ENCODE measurements at regions not wholly inside any gene's neighbourhood (a gene's known extent, or its start where the extent isn't known, plus 50 kb on each side); places are given as distances from the start of the nearest gene placed in this dataset.

DNA sequence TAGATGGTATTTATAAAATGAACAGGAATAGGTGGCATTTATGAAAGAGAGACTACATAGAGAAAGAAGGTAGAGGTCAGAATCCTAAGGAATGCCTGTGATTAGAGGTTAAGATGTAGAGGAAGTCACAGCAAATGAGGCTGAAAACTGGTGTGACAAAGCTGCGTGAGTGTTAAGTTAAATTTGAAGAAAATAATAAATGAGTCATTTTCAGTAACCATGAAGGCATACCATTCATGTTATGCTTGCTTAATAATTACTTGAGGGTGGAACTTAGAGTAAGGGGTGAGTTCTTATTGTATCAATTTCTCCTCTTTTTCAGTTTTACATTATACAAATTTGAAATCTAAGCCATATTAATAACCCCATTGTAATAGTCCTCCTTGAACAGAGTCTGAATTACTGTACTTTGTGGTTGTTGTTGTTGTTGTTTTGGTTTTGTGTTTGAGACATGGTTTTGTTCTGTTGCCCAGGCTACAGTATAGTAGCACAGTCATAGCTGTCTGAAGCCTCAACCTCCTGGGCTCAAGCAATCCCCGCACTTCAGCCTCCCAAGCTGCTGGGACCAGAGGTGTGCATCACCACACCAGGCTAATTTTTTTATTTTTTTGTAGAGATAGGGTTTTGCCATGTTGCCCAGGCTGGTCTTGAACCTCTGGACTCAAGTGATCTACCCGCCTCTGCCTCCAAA, 761.5 kb downstream of the GALC start:
- intact Hi-C loops (cut with DNase I) = no loop called here
- no peak for DNase-seq (ENCODE audit: low spot score)

DNA sequence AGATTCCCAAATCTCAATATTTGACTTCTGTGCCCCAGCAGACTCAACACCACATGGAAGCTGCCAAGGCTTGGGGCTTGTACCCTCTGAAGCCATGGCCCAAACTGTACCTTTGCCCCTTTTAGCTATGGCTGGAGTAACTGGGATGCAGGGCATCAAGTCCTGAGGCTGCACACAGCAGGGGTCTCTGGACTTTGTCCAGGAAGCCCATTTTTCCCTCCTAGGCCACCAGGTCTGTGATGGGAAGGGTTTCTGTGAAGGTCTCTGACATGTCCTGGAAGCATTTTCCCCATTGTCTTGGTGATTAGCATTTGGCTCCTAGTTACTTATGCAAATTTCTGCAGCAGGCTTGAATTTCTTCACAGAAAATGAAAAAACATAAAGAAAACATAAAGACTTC, 762.3 kb downstream of the GALC start:
- intact Hi-C loops (cut with DNase I) = no loop called here
- DNase-seq (ENCODE audit: low spot score) = no peak

DNA sequence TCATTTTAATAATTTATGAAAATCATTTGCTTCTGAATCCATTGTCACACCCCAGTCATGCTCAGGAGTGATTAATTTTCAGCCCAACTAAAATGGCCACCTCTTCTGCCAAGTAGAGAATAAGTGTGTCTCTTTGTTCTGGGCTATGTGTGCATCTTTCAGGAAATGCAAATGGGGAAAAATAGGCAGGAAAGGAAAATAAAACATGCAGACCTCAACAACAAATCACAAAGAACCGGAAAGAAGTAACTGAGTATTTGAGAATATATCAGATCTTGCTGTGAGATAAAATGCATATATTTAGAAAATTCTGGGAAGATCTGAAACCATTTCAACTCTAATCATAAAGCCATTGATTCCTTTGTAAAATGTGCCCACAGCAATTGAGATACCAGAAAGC, 763.9 kb downstream of the GALC start:
- intact Hi-C loops (cut with DNase I) = no loop called here
- DNase-seq (ENCODE audit: low spot score) = no peak

DNA sequence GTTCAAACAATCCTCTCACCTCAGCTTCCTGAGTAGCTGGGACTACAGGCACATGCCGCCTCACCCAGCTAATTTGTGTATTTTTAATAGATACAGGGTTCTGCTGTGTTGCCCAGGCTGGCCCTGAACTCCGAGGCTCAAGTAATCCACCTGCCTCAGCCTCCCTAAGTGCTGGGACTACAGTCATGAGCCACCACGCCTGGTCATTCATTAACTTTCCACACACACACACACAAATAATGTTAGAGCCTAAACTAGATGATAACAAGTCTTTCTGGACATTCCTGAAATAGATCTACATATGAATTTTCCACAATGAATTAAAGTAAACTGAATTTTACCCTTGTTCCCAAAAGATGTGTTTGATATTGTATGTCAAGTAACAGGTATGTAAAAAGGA, 776.0 kb downstream of the GALC start:
- intact Hi-C loops (cut with DNase I) = no loop called here
- DNase-seq (ENCODE audit: low spot score) = no peak

DNA sequence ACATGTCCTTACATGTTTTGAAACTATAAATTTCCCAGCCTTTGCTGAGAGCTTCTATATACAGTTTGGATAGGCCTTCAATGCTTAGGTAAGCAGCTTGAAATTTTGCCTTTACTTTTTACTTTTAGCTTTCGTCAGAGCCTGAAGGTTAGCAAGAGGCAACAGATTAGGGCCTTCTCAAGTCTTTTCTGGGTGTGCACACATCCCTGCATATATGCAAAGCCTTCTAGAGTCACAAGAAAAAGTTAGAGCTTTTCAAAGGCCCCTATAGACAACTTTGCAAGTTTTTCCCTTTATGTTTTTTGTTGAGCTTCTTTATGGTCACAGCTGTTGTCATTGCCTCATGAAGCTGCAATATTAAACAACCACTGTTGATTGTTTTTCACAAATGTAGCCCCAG, 778.4 kb downstream of the GALC start:
- intact Hi-C loops (cut with DNase I) = no loop called here
- DNase-seq (ENCODE audit: low spot score) = no peak

DNA sequence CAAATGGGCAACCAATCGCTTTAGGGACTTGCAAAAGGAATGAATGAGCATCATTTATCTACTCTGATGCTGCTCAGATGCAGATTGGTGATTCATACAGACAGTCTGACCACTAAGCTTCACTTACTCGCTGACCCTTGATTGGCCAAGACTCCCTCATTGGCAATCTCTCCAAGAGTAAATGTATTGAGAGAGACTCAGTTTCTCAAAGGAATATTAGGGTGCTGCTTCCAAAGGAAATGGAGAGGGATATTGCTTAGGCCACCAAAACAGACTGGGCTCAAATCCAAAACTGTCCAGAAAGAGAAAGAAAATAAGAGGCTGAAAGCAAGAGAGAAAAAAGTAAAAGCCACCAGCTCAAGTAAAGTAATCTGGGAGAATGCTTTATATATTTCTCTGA, 785.2 kb downstream of the GALC start:
- intact Hi-C loops (cut with DNase I) = no loop called here
- DNase-seq (ENCODE audit: low spot score) = no peak

DNA sequence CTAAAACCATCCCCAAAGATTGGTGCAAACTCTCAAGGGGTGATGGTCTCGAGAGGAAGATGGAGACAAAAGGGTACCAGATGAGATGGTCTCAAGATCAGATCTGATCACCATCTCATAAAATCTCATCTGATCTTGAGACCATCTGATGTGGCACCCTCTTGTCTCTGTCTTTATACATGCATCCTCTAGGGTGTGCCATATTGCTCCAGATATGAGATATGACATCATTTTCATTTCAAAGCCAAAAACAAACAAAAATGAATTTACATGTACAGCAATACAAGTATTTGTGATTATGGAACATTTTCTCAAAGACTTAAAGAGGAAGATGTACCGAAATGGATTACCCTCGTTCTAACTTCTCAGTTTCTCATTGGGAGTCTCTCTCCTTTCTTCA, 787.2 kb downstream of the GALC start:
- no peak for DNase-seq (ENCODE audit: low spot score)
- intact Hi-C loops (cut with DNase I) = no loop called here

DNA sequence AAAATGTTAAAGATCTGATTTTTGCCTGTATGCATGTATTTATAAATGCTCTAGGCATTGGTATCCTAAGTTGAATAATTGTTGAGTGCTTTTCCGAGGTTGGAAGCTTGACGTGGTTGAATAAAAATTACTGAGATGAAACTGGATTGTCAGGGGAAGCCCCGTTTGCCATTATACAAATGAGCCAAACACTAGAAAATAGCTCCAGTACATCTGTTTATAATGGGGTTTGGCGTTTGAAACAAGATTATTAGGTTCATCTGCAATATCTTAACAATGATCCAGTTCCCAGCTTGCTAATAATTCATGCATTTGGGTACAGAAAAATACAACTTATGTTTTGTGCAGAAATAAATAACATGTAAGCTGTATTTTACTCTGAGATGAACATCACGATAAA, 789.6 kb downstream of the GALC start:
- intact Hi-C loops (cut with DNase I) = no loop called here
- DNase-seq (ENCODE audit: low spot score) = no peak

DNA sequence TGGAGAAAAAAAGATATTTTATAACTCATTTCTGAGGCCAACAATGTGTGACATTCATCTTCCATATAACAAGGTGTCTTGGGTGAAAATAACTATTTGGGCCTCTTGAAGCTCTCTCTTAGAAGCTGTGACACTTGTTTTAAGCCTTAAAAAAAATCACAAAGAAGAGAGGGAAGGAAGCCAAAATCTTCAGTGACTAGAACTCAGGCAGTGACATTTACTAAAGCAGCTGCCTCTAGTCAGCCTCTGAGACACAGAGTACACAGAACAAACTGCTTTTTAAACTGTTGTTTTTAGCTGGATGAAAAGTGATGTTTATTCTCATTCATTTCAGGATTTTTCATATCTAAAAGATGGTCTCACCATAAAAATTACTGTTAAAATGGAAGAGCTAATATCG, 793.6 kb downstream of the GALC start:
- no peak for DNase-seq (ENCODE audit: low spot score)
- intact Hi-C loops (cut with DNase I) = no loop called here

DNA sequence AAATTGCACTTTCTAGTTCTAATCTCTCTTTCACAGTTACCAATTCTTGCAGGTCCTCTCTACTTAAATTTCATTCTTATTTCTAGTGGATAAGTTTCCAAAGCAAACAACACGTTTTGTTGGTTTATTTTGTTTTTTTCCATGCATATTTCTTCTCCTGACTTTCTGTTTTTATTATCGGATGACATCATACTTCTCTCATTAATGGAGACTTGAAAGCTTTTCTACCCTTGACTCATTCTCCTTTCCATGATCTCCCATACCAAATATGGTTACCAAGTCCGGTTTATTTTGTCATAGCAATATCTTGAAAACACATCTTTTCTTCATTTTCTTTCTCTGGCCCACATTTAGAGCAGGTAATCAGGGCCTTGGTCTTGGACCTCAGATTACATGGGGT, 796.5 kb downstream of the GALC start:
- intact Hi-C loops (cut with DNase I) = no loop called here
- no peak for DNase-seq (ENCODE audit: low spot score)

DNA sequence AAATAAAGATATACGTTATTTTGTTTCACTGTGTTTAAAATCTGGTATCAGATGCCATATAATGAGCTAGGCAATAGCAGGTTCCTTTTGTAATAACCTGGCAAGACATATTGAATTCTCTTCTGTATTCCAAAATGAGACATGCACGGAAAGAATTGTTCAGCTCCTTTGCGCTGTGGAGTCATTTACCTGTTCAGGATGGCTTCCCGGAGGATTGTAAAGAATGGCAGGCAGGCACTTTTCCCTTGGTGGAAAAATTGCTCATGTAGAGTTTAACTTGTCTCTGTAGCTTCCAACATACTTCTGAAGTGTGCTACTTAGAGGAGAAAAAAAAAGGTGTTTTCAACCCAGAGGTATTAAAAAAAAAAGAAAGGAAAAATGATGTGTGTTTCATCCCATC, 805.2 kb downstream of the GALC start:
- no peak for DNase-seq (ENCODE audit: low spot score)
- intact Hi-C loops (cut with DNase I) = no loop called here

DNA sequence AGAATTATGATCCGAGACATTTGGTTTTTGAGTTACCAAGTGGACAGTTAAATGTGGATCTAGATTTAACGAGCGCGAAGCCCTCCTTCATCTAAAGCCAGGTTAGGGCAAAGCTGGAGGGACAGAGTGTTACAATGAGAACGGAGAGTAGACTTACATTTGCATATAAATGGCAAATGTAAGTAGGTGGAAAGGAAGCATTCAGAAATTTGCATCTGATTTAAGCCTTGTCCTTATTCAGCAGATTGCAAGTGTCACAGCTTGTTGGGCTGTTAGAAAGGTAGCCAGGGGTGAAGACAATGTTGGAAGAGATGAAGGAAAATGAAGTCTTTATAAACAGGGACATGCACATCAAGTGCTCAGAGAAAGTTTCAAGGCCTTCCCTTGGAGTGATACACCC, 806.2 kb downstream of the GALC start:
- DNase-seq (ENCODE audit: low spot score) = no peak
- intact Hi-C loops (cut with DNase I) = no loop called here

DNA sequence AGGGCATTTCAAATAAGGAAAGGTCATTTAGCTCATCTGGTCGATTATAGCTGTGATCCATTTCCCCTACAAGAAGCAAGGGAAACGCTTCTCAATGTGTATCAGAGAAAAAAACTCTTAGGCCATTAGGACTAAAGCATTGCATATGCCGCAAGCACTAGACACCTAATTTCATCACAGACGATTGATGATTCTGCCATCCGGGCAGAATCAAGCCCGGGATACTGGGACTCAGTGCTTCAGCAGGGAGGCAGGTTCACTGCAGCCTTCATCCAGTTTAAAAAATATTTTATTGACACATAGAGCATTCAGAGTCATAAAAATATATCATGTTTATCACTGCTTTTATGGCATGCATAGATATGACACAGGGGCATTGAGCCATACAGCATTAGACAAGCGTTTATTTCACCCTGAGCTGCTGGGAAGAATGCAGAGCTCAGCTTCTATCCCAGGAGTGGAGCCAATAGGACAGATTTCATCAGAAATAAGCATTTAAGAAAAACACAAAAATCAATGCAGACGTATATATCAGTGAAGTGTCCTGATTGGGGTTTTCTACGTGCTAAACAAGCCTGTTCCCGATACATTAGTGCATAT, 806.9 kb downstream of the GALC start:
- DNase-seq (ENCODE audit: low spot score) = no peak
- intact Hi-C loops (cut with DNase I) = no loop called here

DNA sequence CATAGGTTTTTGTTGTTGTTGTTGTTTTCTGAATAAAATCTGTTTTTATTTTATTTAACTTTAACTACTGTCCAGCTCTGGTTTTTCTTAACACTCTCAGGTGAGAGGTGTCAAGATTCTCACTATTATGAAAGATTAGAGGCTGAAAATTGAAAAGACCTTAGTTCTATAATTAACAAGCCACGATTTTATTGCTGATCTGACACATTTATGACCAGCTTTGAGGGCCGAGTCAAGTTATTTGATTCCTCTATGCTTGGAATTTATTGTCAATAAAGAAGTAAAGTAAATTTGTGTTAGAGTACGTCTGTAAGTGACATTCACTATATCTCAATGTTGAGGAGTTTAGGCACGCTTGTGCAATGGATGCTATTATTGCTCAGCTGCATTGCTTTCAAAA, 808.8 kb downstream of the GALC start:
- DNase-seq (ENCODE audit: low spot score) = no peak
- intact Hi-C loops (cut with DNase I) = no loop called here

DNA sequence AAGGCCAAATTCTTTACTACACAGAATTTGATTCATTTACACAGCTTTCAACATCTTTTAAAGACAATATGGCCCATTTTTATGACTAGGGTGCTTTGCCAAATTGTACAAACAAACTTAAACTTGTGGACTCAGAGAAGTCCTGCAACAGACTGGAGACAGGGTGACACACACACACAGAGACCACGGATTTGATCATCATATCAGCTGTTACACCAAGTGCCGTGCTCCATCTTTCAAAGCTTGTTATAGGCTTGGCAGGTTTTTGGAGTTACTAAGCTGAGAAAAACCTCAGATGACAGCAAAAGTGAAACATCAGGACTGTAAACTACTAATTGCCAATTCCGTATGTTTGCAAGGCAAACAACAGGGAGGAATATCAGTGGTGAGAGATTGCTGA, 811.7 kb downstream of the GALC start:
- intact Hi-C loops (cut with DNase I) = no loop called here
- DNase-seq (ENCODE audit: low spot score) = no peak

DNA sequence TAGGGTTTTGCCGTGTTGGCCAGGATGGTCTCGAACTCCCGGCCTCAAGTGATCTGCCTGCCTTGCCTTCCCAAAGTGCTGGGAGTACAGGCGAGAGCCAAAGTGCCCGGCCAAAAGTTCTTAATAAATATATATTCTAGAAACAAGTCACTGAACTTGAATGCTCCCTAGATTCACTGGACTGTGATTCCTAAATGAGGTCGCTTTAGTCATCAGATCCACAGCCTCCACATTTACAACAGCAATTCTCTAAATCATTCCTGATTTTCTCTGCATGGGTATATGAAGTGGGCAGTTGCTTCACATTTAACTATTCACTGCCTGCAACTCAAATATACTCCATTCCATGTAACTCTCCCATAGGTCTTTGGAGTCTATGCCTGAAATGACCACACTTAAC, 813.0 kb downstream of the GALC start:
- intact Hi-C loops (cut with DNase I) = no loop called here
- no peak for DNase-seq (ENCODE audit: low spot score)

DNA sequence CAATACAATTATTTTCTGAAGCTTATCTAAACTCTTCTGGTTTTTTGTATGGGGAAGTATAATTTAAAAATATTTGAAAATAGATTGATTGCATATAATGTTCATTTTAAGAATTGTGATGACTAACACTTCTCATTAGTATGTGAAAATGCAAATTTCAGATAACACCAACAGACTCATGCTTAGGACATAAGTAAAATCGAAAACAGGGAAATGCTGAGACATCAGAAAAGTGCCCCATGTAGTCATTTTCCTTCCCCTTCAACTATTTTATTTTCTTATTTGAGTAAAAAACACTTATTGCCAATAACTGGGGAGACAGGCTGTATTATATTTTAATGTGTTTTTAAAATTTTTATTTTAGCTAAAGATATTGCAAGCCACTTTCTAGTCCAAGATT, 814.7 kb downstream of the GALC start:
- intact Hi-C loops (cut with DNase I) = no loop called here
- no peak for DNase-seq (ENCODE audit: low spot score)

DNA sequence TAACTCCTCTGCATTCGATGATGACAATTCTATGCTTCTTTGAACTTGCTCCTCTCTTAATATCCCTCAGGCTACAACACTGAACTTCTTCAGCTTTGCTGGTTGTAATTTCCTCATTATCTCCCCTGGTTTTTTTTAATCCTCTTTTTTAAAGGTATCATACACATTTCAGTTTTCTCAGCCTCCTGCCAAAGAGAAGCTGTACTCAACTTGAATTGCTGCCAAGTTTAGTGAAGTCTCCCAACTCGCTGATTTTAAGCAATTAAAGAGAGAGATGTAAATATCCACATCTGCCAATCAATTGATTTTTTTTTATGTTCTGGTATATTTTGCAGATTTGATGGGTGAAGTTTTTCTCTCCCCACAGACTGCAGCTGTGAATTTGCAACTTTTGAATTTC, 817.8 kb downstream of the GALC start:
- intact Hi-C loops (cut with DNase I) = no loop called here
- no peak for DNase-seq (ENCODE audit: low spot score)

DNA sequence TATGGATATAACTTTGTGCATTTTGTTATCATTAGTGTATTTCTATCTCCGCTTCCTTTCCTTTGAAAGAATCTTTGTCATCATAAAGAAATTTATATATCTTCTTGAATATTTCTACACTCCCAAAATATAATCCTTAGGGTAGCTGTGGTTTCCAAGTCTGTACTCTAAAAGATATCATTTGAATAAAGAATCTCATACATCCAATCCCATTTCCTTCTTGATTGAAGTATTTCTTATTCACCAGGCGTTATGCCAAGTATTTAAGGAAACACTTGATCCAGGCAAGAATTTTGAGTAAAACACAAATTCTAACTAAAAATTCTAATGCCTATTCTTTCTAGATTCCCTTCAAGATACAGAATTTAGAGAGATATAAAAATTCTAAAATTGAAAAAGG, 821.8 kb downstream of the GALC start:
- no peak for DNase-seq (ENCODE audit: low spot score)
- intact Hi-C loops (cut with DNase I) = no loop called here

DNA sequence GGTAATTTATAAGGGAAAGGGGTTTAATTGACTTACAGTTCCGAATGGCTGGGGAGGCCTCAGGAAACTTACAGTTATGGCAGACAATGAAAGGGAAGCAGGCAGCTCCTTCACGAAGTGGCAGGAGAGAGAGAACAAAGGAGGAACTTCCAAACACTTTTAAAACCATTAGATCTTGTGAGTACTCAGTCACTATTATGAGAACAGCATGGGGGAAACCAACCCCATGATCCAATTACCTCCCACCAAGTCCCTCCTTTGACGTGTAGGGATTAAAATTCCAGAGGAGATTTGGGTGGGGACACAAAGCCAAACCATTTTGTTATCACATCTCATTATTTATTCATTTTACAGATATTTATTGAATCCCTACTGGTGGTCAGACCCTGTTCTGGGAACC, 822.8 kb downstream of the GALC start:
- DNase-seq (ENCODE audit: low spot score) = no peak
- intact Hi-C loops (cut with DNase I) = no loop called here

DNA sequence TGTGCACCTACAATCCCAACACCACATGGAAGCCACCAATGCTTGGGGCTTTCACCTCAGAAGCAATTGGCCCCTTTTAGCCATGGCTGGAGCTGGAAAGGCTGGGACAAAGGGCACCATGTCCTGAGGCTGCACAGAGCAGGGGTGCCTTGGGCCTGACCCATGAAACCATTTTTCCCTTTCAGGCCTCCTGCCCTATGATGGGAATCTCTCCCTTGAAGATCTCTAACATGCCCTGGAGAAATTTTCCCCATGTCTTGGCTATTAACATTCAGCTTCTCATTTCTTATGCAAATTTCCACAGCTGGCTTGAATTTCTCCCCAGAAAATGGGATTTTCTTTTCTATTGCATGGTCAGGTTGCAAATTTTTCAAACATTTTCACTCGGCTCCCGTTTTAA, 823.6 kb downstream of the GALC start:
- intact Hi-C loops (cut with DNase I) = no loop called here

DNA sequence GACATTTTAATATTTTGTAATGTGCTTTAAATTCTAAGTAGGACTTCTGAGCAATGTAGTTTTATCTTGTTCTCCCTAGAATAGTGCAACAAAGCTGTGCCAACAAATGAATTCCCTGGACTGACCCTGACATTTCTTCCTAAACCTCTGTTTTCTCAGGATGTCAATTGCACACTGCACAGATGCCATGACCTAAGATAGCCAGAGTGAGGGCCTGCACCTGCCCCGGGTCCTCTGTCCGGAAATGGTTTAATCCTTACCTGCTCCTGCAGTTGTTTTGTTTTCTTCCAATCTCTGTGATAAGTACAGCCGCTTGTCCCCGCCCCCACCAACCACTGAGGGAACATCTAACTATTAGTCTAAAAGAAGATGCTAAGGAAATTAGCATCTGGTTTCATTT, 831.5 kb downstream of the GALC start:
- DNase-seq (ENCODE audit: low spot score) = no peak
- intact Hi-C loops (cut with DNase I) = no loop called here

More for the DNA sequence above, 823.6 kb downstream of the GALC start:
- no peak for DNase-seq (ENCODE audit: low spot score)

Data from posterior vena cava (tissue), 2 donors.